ENCODE measurements at regions not wholly inside any gene's neighbourhood (a gene's known extent, or its start where the extent isn't known, plus 50 kb on each side); places are given as distances from the start of the nearest gene placed in this dataset.

- no peak for DNase-seq (ENCODE audit: low spot score)
Observed at GRCh38 chr11:116225236-116225635, 547.6 kb downstream of the BUD13 start.

- no peak for DNase-seq (ENCODE audit: low spot score)
Observed at GRCh38 chr11:116224889-116225200, 547.9 kb downstream of the BUD13 start.

GRCh38 chr11:116224154-116224888, 548.5 kb downstream of the BUD13 start:
- no peak for DNase-seq (ENCODE audit: low spot score)

- DNase-seq (ENCODE audit: low spot score) = no peak
Observed at GRCh38 chr11:116221351-116221750, 551.4 kb downstream of the BUD13 start.

GRCh38 chr11:116219171-116219635, 553.6 kb downstream of the BUD13 start:
- no peak for DNase-seq (ENCODE audit: low spot score)

- no peak for DNase-seq (ENCODE audit: low spot score)
Observed at GRCh38 chr11:116217441-116217840, 555.3 kb downstream of the BUD13 start.

- peak; percentile 69 for DNase-seq (ENCODE audit: low spot score)
Observed at GRCh38 chr11:116217006-116217405, 555.8 kb downstream of the BUD13 start.

GRCh38 chr11:116215471-116216113, 557.2 kb downstream of the BUD13 start:
- no peak for DNase-seq (ENCODE audit: low spot score)

- no peak for DNase-seq (ENCODE audit: low spot score)
Observed at GRCh38 chr11:116211147-116211546, 561.6 kb downstream of the BUD13 start.

GRCh38 chr11:116210663-116211062, 562.1 kb downstream of the BUD13 start:
- no peak for DNase-seq (ENCODE audit: low spot score)

- DNase-seq (ENCODE audit: low spot score) = no peak
Observed at GRCh38 chr11:116209255-116209654, 563.5 kb downstream of the BUD13 start.

GRCh38 chr11:116207421-116208141, 565.2 kb downstream of the BUD13 start:
- no peak for DNase-seq (ENCODE audit: low spot score)

GRCh38 chr11:116207019-116207418, 565.8 kb downstream of the BUD13 start:
- DNase-seq (ENCODE audit: low spot score) = no peak

GRCh38 chr11:116202922-116203321, 569.9 kb downstream of the BUD13 start:
- DNase-seq (ENCODE audit: low spot score) = peak; percentile 88

- DNase-seq (ENCODE audit: low spot score) = no peak
Observed at GRCh38 chr11:116200564-116200963, 572.2 kb downstream of the BUD13 start.

- DNase-seq (ENCODE audit: low spot score) = no peak
Observed at GRCh38 chr11:116199182-116199581, 573.6 kb downstream of the BUD13 start.

GRCh38 chr11:116194156-116194904, 578.5 kb downstream of the BUD13 start:
- no peak for DNase-seq (ENCODE audit: low spot score)

GRCh38 chr11:116193321-116194131, 579.3 kb downstream of the BUD13 start:
- peak; percentile 92 for DNase-seq (ENCODE audit: low spot score)

GRCh38 chr11:116192509-116193210, 580.1 kb downstream of the BUD13 start:
- DNase-seq (ENCODE audit: low spot score) = no peak

- DNase-seq (ENCODE audit: low spot score) = no peak
Observed at GRCh38 chr11:116190861-116191260, 581.9 kb downstream of the BUD13 start.

Data from umbilical cord (tissue), 1 donor.